ENCODE measurements at regions not wholly inside any gene's neighbourhood (a gene's known extent, or its start where the extent isn't known, plus 50 kb on each side); places are given as distances from the start of the nearest gene placed in this dataset.

GRCh38 chr3:71917545-71917944 is 132.6 kb upstream of the PROK2 start:
- POLR2A ChIA-PET (ENCODE audit: unreplicated experiment) = no interaction called here
- no peak overlapping the region for H4K91ac ChIP-seq (ENCODE audit: insufficient read depth, low read depth, low read length)
- intact Hi-C loops (cut with micrococcal nuclease) (no loop called here), dilution Hi-C loops (cut with HindIII; ENCODE audit: low sequenced_read_pairs, unreplicated experiment) (no loop called here), in situ Hi-C loops (cut with MboI; ENCODE audit: low sequenced_read_pairs) (no loop called here)
- H3K27ac ChIP-seq (ENCODE audit: insufficient read depth, low read length) = no peak overlapping the region
- H2AK9ac ChIP-seq (replicated peaks; ENCODE audit: low read depth, low read length, poor library complexity) = no peak overlapping the region
- no peak overlapping the region for H2AFZ ChIP-seq (replicated peaks; ENCODE audit: low read length, poor library complexity)
- no peaks in the 10 kb centered on the region for H3K36me3 ChIP-seq (ENCODE audit: control insufficient read depth, insufficient read depth, low read length)
- no peak overlapping the region for H3K14ac ChIP-seq (replicated peaks; ENCODE audit: low read depth, low read length)
- no peak for ATAC-seq (ENCODE audit: low read depth)
- no peak overlapping the region for H3K4me2 ChIP-seq (ENCODE audit: low read depth, low read length)
- no peak overlapping the region for H3K9ac ChIP-seq (ENCODE audit: low read depth, low read length)
- H3K23ac ChIP-seq (ENCODE audit: low read depth, low read length) = no peak overlapping the region
- no peak overlapping the region for H4K8ac ChIP-seq (ENCODE audit: low read depth in 2 of 2, low read length in 2 of 2)
- no peaks in the 10 kb centered on the region for H3K9me3 ChIP-seq (ENCODE audit: control insufficient read depth, insufficient read depth, low read length)
- H2BK20ac ChIP-seq (ENCODE audit: low read depth, low read length) = no peak overlapping the region
- H2BK120ac ChIP-seq (ENCODE audit: low read depth, low read length) = no peak overlapping the region
- no peaks in the 10 kb centered on the region for H3K4me1 ChIP-seq (ENCODE audit: control insufficient read depth, insufficient read depth, low read length)
- no CpG with 5 or more reads among the region's 2 CpGs for WGBS, 2 experiments (ENCODE audit: extremely low coverage in 2 of 2, insufficient read length in 1 of 2)
- H3K9me1 ChIP-seq (ENCODE audit: insufficient read depth, low read length) = no peaks in the 10 kb centered on the region
- no peaks in the 10 kb centered on the region for H3K79me1 ChIP-seq (ENCODE audit: low read depth in 1 of 2, low read length in 2 of 2)
- no peak overlapping the region for H2BK5ac ChIP-seq (ENCODE audit: low read depth, low read length, poor library complexity, severe bottlenecking)
- no TSS peak for BruUV-seq (replicated peaks)
- H2AK5ac ChIP-seq (ENCODE audit: low read depth, low read length) = no peak overlapping the region
- no peak overlapping the region for H3K4ac ChIP-seq (ENCODE audit: low read depth, low read length)
- peaks cover 13% of the 10 kb centered on the region for H3K27me3 ChIP-seq (ENCODE audit: control insufficient read depth, insufficient read depth, low read length)
- no peak overlapping the region for H3K4me3 ChIP-seq (ENCODE audit: insufficient read depth, low read depth, low read length)
- no peak overlapping the region for H2BK15ac ChIP-seq (ENCODE audit: low read depth, low read length)
- H4K20me1 ChIP-seq (ENCODE audit: insufficient read depth, low read length) = no peaks in the 10 kb centered on the region
- no peak for TF ChIP-seq MAFK (IDR thresholded peaks at IDR 0.05; ENCODE audit: low read depth, low read length)
- TF ChIP-seq, protein P1, sequence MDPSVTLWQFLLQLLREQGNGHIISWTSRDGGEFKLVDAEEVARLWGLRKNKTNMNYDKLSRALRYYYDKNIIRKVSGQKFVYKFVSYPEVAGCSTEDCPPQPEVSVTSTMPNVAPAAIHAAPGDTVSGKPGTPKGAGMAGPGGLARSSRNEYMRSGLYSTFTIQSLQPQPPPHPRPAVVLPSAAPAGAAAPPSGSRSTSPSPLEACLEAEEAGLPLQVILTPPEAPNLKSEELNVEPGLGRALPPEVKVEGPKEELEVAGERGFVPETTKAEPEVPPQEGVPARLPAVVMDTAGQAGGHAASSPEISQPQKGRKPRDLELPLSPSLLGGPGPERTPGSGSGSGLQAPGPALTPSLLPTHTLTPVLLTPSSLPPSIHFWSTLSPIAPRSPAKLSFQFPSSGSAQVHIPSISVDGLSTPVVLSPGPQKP (IDR thresholded peaks at IDR 0.05; ENCODE audit: borderline replicate concordance, low read depth, low read length) = no peak
- DNase-seq = no peak
- H3K56ac ChIP-seq (ENCODE audit: extremely low read depth, insufficient read depth, low read length) = no peak overlapping the region
- CTCF ChIA-PET = no interaction called here
- H4K5ac ChIP-seq (ENCODE audit: low read depth, low read length) = no peak overlapping the region
- H3K18ac ChIP-seq (ENCODE audit: low read depth, low read length) = no peak overlapping the region

Data from IMR-90 (cell line).